Small intestine (tissue), 7 donors: ENCODE measurements at regions not wholly inside any gene's neighbourhood (a gene's known extent, or its start where the extent isn't known, plus 50 kb on each side); places are given as distances from the start of the nearest gene placed in this dataset.

Experiments
- DNase-seq, 2 donors: peaks; one replicate each; pipeline versions ENCODE4 v3.0.0 to v3.0.0-alpha.2; 2013
- FAIRE-seq: peaks from 2 replicates; lab custom pipeline; 2012; peaks lifted over from hg19 to GRCh38; lab: Jason Lieb, UNC
- H3K27ac ChIP-seq, 3 donors: one replicate each; pipeline ENCODE4 v1.5.1; 2013; ENCODE audit warnings: low read length in 2 of 3, mild to moderate bottlenecking in 2 of 3, control low read depth in 1 of 3, inconsistent platforms in 1 of 3, low read depth in 1 of 3, moderate library complexity in 1 of 3
- H3K27me3 ChIP-seq, 3 donors: one replicate each; pipeline ENCODE4 v1.6.1; 2013; ENCODE audit warnings: low read length in 3 of 3, inconsistent platforms in 1 of 3; ENCODE audit not compliant: control insufficient read depth in 3 of 3, insufficient read depth in 3 of 3
- H3K36me3 ChIP-seq, 3 donors: one replicate each; pipeline ENCODE4 v1.6.1; 2013; ENCODE audit warnings: low read length in 3 of 3, inconsistent platforms in 1 of 3, low read depth in 1 of 3, mild to moderate bottlenecking in 1 of 3, moderate library complexity in 1 of 3; ENCODE audit not compliant: control insufficient read depth in 3 of 3, insufficient read depth in 2 of 3
- H3K4me1 ChIP-seq, 3 donors: one replicate each; pipeline ENCODE4 v1.6.1; 2013; ENCODE audit warnings: low read length in 2 of 3, inconsistent platforms in 1 of 3, low read depth in 1 of 3, mild to moderate bottlenecking in 1 of 3, moderate library complexity in 1 of 3; ENCODE audit not compliant: control insufficient read depth in 3 of 3, insufficient read depth in 2 of 3
- H3K4me3 ChIP-seq, 3 donors: one replicate each; pipeline ENCODE4 v1.5.1; 2013; ENCODE audit warnings: low read length in 3 of 3, control low read depth in 1 of 3, inconsistent platforms in 1 of 3, low read depth in 1 of 3, mild to moderate bottlenecking in 1 of 3, moderate library complexity in 1 of 3
- H3K9me3 ChIP-seq, 2 donors: one replicate each; pipeline ENCODE4 v1.6.1; 2013; ENCODE audit warnings: low read depth in 1 of 2, low read length in 1 of 2; ENCODE audit not compliant: control insufficient read depth in 2 of 2, insufficient read depth in 1 of 2
- WGBS, 3 donors: extraction: QIAGEN DNeasy Blood & Tissue Kit; methylation state at CpG; one replicate each; pipeline ENCODE4 v1.1.7; 2013; 5-methylcytosine and 5-hydroxymethylcytosine counted together
- donor health status: healthy with polysubstance abuse.
- donor health status: control.
- donor health status: control.
- donor health status: Bipolar disorder and iron deficiency.
- donor health status: healthy.

- Histone ChIP-seq H3K4me3 (no peak overlapping the region), H3K36me3 (no peaks in the 10 kb centered on the region), H3K27ac (no peak overlapping the region), H3K27me3 (no peaks in the 10 kb centered on the region), H3K9me3 (no peaks in the 10 kb centered on the region), H3K4me1 (no peaks in the 10 kb centered on the region)
- DNase-seq (no peak), FAIRE-seq (no peak)
These were observed 526.2 kb downstream of the IRS1 start for GRCh38 chr2:226273440-226273839.

GRCh38 chr2:226272435-226272834 lies 527.2 kb downstream of the IRS1 start:
- H3K4me1 ChIP-seq, result no peaks in the 10 kb centered on the region
- H3K9me3 ChIP-seq, result no peaks in the 10 kb centered on the region
- 38 to 53% (median 43%) methylated on average over 1 of the region's 1 CpG for WGBS, 3 donors
- H3K27ac ChIP-seq, result no peak overlapping the region
- H3K36me3 ChIP-seq, result no peaks in the 10 kb centered on the region
- H3K4me3 ChIP-seq, result no peak overlapping the region
- no peak for FAIRE-seq
- DNase-seq, result no peak
- no peaks in the 10 kb centered on the region for H3K27me3 ChIP-seq

- no peaks in the 10 kb centered on the region for H3K36me3 ChIP-seq
- no peak overlapping the region for H3K27ac ChIP-seq
- FAIRE-seq (no peak), DNase-seq (no peak)
- no peaks in the 10 kb centered on the region for H3K27me3 ChIP-seq
- H3K9me3 ChIP-seq, result no peaks in the 10 kb centered on the region
- WGBS, 3 donors, result 44 to 54% (median 45%) methylated on average over 6 of the region's 6 CpGs
- H3K4me1 ChIP-seq, result no peaks in the 10 kb centered on the region
- H3K4me3 ChIP-seq, result no peak overlapping the region
These were observed 529.1 kb downstream of the IRS1 start for GRCh38 chr2:226270285-226271058.

- Histone ChIP-seq H3K27me3 (no peaks in the 10 kb centered on the region), H3K4me1 (no peaks in the 10 kb centered on the region), H3K27ac (no peak overlapping the region), H3K9me3 (no peaks in the 10 kb centered on the region), H3K36me3 (no peaks in the 10 kb centered on the region), H3K4me3 (no peak overlapping the region)
- FAIRE-seq, result no peak
- WGBS, 3 donors, result 82 to 94% (median 86%) methylated on average over 3 of the region's 3 CpGs
- DNase-seq, result no peak
These were observed 531.9 kb downstream of the IRS1 start for GRCh38 chr2:226267516-226268289.

GRCh38 chr2:226256709-226257376 lies 542.8 kb downstream of the IRS1 start:
- no peak for FAIRE-seq
- no peaks in the 10 kb centered on the region for H3K36me3 ChIP-seq
- H3K27ac ChIP-seq, result no peak overlapping the region
- 81 to 89% (median 85%) methylated on average over 4 of the region's 4 CpGs for WGBS, 3 donors
- no peak overlapping the region for H3K4me3 ChIP-seq
- no peaks in the 10 kb centered on the region for H3K4me1 ChIP-seq
- no peaks in the 10 kb centered on the region for H3K27me3 ChIP-seq
- H3K9me3 ChIP-seq, result no peaks in the 10 kb centered on the region
- no peak for DNase-seq

GRCh38 chr2:226256237-226256636 lies 543.4 kb downstream of the IRS1 start:
- no peaks in the 10 kb centered on the region for H3K4me1 ChIP-seq
- H3K9me3 ChIP-seq, result no peaks in the 10 kb centered on the region
- H3K36me3 ChIP-seq, result no peaks in the 10 kb centered on the region
- H3K27ac ChIP-seq, result no peak overlapping the region
- no peak for FAIRE-seq
- WGBS, 3 donors, result 20 to 43% (median 37%) methylated on average over 2 of the region's 2 CpGs
- H3K27me3 ChIP-seq, result no peaks in the 10 kb centered on the region
- H3K4me3 ChIP-seq, result no peak overlapping the region
- no peak for DNase-seq

- DNase-seq (no peak), FAIRE-seq (no peak)
- no peak overlapping the region for H3K27ac ChIP-seq
- H3K9me3 ChIP-seq, result no peaks in the 10 kb centered on the region
- 33 to 58% (median 45%) methylated on average over 2 of the region's 2 CpGs for WGBS, 3 donors
- H3K36me3 ChIP-seq, result no peaks in the 10 kb centered on the region
- H3K4me3 ChIP-seq, result no peak overlapping the region
- H3K4me1 ChIP-seq, result no peaks in the 10 kb centered on the region
- no peaks in the 10 kb centered on the region for H3K27me3 ChIP-seq
These were observed 548.0 kb downstream of the IRS1 start for GRCh38 chr2:226251661-226252060.
